ENCODE measurements at regions not wholly inside any gene's neighbourhood (a gene's known extent, or its start where the extent isn't known, plus 50 kb on each side); places are given as distances from the start of the nearest gene placed in this dataset.

DNA sequence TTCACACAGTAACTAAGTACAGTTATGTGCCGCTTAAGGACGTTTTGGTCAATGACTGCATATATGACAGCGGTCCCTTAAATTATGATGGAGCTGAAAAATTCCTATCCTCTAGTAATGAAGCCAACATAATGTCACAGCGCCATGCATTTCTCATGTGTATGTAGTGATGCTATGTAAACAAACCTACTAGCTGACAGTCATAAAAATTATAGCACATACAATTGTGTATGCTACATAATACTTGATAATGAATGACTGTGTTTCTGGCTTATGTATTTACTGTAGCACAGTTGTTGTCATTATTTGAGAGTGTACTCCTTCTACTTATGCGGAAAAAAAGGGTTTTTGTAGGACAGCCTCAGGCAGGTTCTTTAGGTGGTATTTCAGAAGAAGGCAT, 99.7 kb downstream of the DACT1 start:
- no peaks in the 10 kb centered on the region for H3K36me3 ChIP-seq (replicated peaks in 1 of 2)
- WGBS, 4 donors = 92 to 94% (median 93%) methylated on average over 5 of the region's 5 CpGs
- H3K27ac ChIP-seq = no peak overlapping the region
- no peaks in the 10 kb centered on the region for H3K9me3 ChIP-seq (replicated peaks in 1 of 3)
- no peak for DNase-seq
- intact Hi-C loops (cut with DNase I) = loop anchor here in 1 of 2 donors (5.0 kb wide), 1 partner anchor 70 kb away; no protein-coding TSS in a partner anchor
- no peaks in the 10 kb centered on the region for H3K4me1 ChIP-seq (replicated peaks in 1 of 2)
- no peaks in the 10 kb centered on the region for H3K27me3 ChIP-seq
- H3K4me3 ChIP-seq = no peak overlapping the region
- TF ChIP-seq CTCF (IDR thresholded peaks at IDR 0.05) (no peak), POLR2A (IDR thresholded peaks at IDR 0.05) (no peak)

- WGBS, 4 donors = 50 to 98% (median 80%) methylated on average over 3 of the region's 3 CpGs
- no peaks in the 10 kb centered on the region for H3K4me1 ChIP-seq (replicated peaks in 1 of 2)
- no peaks in the 10 kb centered on the region for H3K36me3 ChIP-seq (replicated peaks in 1 of 2)
- H3K4me3 ChIP-seq = no peak overlapping the region
- intact Hi-C loops (cut with DNase I) = loop anchor here in 1 of 2 donors (5.0 kb wide), 1 partner anchor 69 kb away; no protein-coding TSS in a partner anchor
- H3K27me3 ChIP-seq = no peaks in the 10 kb centered on the region
- no peaks in the 10 kb centered on the region for H3K9me3 ChIP-seq (replicated peaks in 1 of 3)
- DNase-seq = no peak
- H3K27ac ChIP-seq = no peak overlapping the region
- TF ChIP-seq CTCF (IDR thresholded peaks at IDR 0.05) (no peak), POLR2A (IDR thresholded peaks at IDR 0.05) (no peak)
Measured at GRCh38 chr14:58738189-58738836, 100.6 kb downstream of the DACT1 start.

GRCh38 chr14:58738876-58739275, 101.1 kb downstream of the DACT1 start:
- no peak for DNase-seq
- intact Hi-C loops (cut with DNase I) = loop anchor here in 1 of 2 donors (5.0 kb wide), 1 partner anchor 68 kb away; no protein-coding TSS in a partner anchor
- 70 to 83% (median 76%) methylated on average over 2 of the region's 2 CpGs for WGBS, 4 donors
- TF ChIP-seq POLR2A (IDR thresholded peaks at IDR 0.05) (no peak), CTCF (IDR thresholded peaks at IDR 0.05) (no peak)
- no peaks in the 10 kb centered on the region for H3K36me3 ChIP-seq (replicated peaks in 1 of 2)
- H3K4me1 ChIP-seq (replicated peaks in 1 of 2) = no peaks in the 10 kb centered on the region
- no peak overlapping the region for H3K4me3 ChIP-seq
- H3K27ac ChIP-seq = no peak overlapping the region
- no peaks in the 10 kb centered on the region for H3K27me3 ChIP-seq
- no peaks in the 10 kb centered on the region for H3K9me3 ChIP-seq (replicated peaks in 1 of 3)

DNA sequence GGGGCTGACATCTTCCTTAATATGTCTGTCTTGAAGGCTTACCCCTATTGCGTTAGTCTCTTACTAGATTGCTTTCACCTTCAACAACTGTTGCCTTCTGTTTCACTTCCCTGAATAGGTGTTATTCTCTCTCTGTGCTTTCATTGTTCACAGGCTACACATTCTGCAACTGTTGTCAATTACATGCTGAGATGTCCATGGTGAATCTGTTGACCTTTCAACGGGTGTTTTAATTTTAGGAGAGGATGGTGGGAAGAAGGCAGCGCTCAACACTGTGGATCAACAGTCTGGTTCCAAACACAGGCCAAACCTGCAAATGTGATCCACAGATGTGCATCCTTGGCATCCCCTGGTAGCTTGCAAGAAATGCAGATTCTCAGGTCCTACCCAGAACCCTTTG, 101.9 kb downstream of the DACT1 start:
- intact Hi-C loops (cut with DNase I) = loop anchor here in 1 of 2 donors (5.0 kb wide), 1 partner anchor 68 kb away; no protein-coding TSS in a partner anchor
- no peak overlapping the region for H3K27ac ChIP-seq
- no peak for DNase-seq

More for the DNA sequence above, 101.9 kb downstream of the DACT1 start:
- Histone ChIP-seq H3K27me3 (no peaks in the 10 kb centered on the region), H3K36me3 (replicated peaks in 1 of 2) (no peaks in the 10 kb centered on the region), H3K4me3 (no peak overlapping the region), H3K9me3 (replicated peaks in 1 of 3) (no peaks in the 10 kb centered on the region), H3K4me1 (replicated peaks in 1 of 2) (no peaks in the 10 kb centered on the region)
- 90 to 100% (median 91%) methylated on average over 3 of the region's 3 CpGs for WGBS, 4 donors
- TF ChIP-seq CTCF (IDR thresholded peaks at IDR 0.05) (no peak), POLR2A (IDR thresholded peaks at IDR 0.05) (no peak)

Data from adrenal gland (tissue), 9 donors.